ENCODE measurements at regions not wholly inside any gene's neighbourhood (a gene's known extent, or its start where the extent isn't known, plus 50 kb on each side); places are given as distances from the start of the nearest gene placed in this dataset.
"Not testable (repeated sequence)": the region's sequence is repeated elsewhere in the genome, so short reads cannot be mapped to it uniquely, and the experiment has no call there.

- no peak overlapping the region for H3K4me3 ChIP-seq (ENCODE audit: low read depth, low read length)
- no peak for TF ChIP-seq CTCF (IDR thresholded peaks at IDR 0.05; ENCODE audit: low read depth, low read length, missing control alignments)
- no peak for DNase-seq (ENCODE audit: low read depth)
Observed at GRCh38 chr9:119675951-119676350, 306.7 kb upstream of the BRINP1 start.

GRCh38 chr9:119672763-119673162 lies 303.5 kb upstream of the BRINP1 start:
- DNase-seq (ENCODE audit: low read depth); H3K4me3 ChIP-seq (ENCODE audit: low read depth, low read length): not testable (repeated sequence)

GRCh38 chr9:119667916-119668315 lies 298.7 kb upstream of the BRINP1 start:
- no peak for DNase-seq (ENCODE audit: low read depth)
- TF ChIP-seq CTCF (IDR thresholded peaks at IDR 0.05; ENCODE audit: low read depth, low read length, missing control alignments), result no peak
- H3K4me3 ChIP-seq (ENCODE audit: low read depth, low read length), result no peak overlapping the region

- no peak overlapping the region for H3K4me3 ChIP-seq (ENCODE audit: low read depth, low read length)
- no peak for TF ChIP-seq CTCF (IDR thresholded peaks at IDR 0.05; ENCODE audit: low read depth, low read length, missing control alignments)
- DNase-seq (ENCODE audit: low read depth), result no peak
Observed at GRCh38 chr9:119667163-119667562, 297.9 kb upstream of the BRINP1 start.

GRCh38 chr9:119662329-119662728 lies 293.1 kb upstream of the BRINP1 start:
- no peak for DNase-seq (ENCODE audit: low read depth)
- no peak for TF ChIP-seq CTCF (IDR thresholded peaks at IDR 0.05; ENCODE audit: low read depth, low read length, missing control alignments)
- H3K4me3 ChIP-seq (ENCODE audit: low read depth, low read length), result no peak overlapping the region

GRCh38 chr9:119652931-119653330 lies 283.7 kb upstream of the BRINP1 start:
- H3K4me3 ChIP-seq (ENCODE audit: low read depth, low read length), result no peak overlapping the region
- no peak for TF ChIP-seq CTCF (IDR thresholded peaks at IDR 0.05; ENCODE audit: low read depth, low read length, missing control alignments)
- DNase-seq (ENCODE audit: low read depth), result no peak

GRCh38 chr9:119649205-119649604 lies 280.0 kb upstream of the BRINP1 start:
- TF ChIP-seq CTCF (IDR thresholded peaks at IDR 0.05; ENCODE audit: low read depth, low read length, missing control alignments), result no peak

More at GRCh38 chr9:119649205-119649604, 280.0 kb upstream of the BRINP1 start:
- no peak overlapping the region for H3K4me3 ChIP-seq (ENCODE audit: low read depth, low read length)
- no peak for DNase-seq (ENCODE audit: low read depth)
